DND-41 (cell line): ENCODE measurements at regions not wholly inside any gene's neighbourhood (a gene's known extent, or its start where the extent isn't known, plus 50 kb on each side); places are given as distances from the start of the nearest gene placed in this dataset.

Experiments
- ATAC-seq: fragments of 200-7000 bp; cut with Tn5 transposase; 3 replicates; pipeline ENCODE4 v1.9.1; 2021; ENCODE audit warnings: low read depth; ENCODE audit not compliant: insufficient read depth
- DNase-seq: peaks from one replicate; pipeline ENCODE4 v3.0.0-alpha.2; 2020
- H2AFZ ChIP-seq: 2 replicates; pipeline ENCODE4 v1.6.0; 2012; ENCODE audit warnings: low read depth, low read length
- H3K27ac ChIP-seq: 2 replicates; pipeline ENCODE4 v1.5.1; 2012; ENCODE audit warnings: low read length, inconsistent platforms
- H3K27me3 ChIP-seq: fragments of 200-600 bp; sonication (generic); 2 replicates; pipeline ENCODE4 v1.6.0; 2012; ENCODE audit warnings: low read length, mild to moderate bottlenecking, inconsistent platforms; ENCODE audit not compliant: insufficient read depth, poor library complexity
- H3K36me3 ChIP-seq: 2 replicates; pipeline ENCODE4 v1.5.1; 2012; ENCODE audit warnings: low read length, inconsistent platforms; ENCODE audit not compliant: insufficient read depth
- H3K4me1 ChIP-seq: 2 replicates; pipeline ENCODE4 v1.5.1; 2012; ENCODE audit warnings: mild to moderate bottlenecking, low read length; ENCODE audit not compliant: insufficient read depth
- H3K4me2 ChIP-seq: 2 replicates; pipeline ENCODE4 v1.6.0; 2012; ENCODE audit warnings: mild to moderate bottlenecking, moderate library complexity, low read length, inconsistent platforms; ENCODE audit not compliant: insufficient read depth
- H3K4me3 ChIP-seq, 2 experiments: fragments of 200-600 bp in 1 of 2; shearing (Covaris generic) in 1 of 2; 2 replicates each; pipeline ENCODE4 v1.5.1; 2012 to 2016; ENCODE audit warnings: inconsistent platforms in 2 of 2, low read length in 2 of 2, mild to moderate bottlenecking in 2 of 2, low read depth in 1 of 2, moderate library complexity in 1 of 2
- H3K79me2 ChIP-seq: 2 replicates; pipeline ENCODE4 v1.6.0; 2012; ENCODE audit warnings: low read length, inconsistent platforms; ENCODE audit not compliant: insufficient read depth
- H3K9ac ChIP-seq: 2 replicates; pipeline ENCODE4 v1.6.0; 2012; ENCODE audit warnings: low read depth, mild to moderate bottlenecking, inconsistent platforms, low read length, moderate library complexity
- H3K9me3 ChIP-seq: 2 replicates; pipeline ENCODE4 v1.5.1; 2012; ENCODE audit warnings: low read length, moderate library complexity, mild to moderate bottlenecking, inconsistent platforms; ENCODE audit not compliant: insufficient read depth, severe bottlenecking
- H4K20me1 ChIP-seq: 2 replicates; pipeline ENCODE4 v1.6.0; 2012; ENCODE audit warnings: low read length; ENCODE audit not compliant: insufficient read depth
- CTCF ChIP-seq: IDR thresholded peaks from 2 replicates; pipeline ENCODE4 v1.5.1; 2012; ENCODE audit warnings: borderline replicate concordance, low read length, moderate library complexity, mild to moderate bottlenecking; ENCODE audit not compliant: poor library complexity, severe bottlenecking; ENCODE audit errors: extremely low read depth
- EZH2 ChIP-seq: IDR thresholded peaks from 3 replicates; pipeline ENCODE4 v1.6.1; 2012; ENCODE audit warnings: borderline replicate concordance, low read depth, mild to moderate bottlenecking, moderate library complexity, low read length, inconsistent platforms; ENCODE audit not compliant: severe bottlenecking

- no peak overlapping the region for H3K9ac ChIP-seq
- no peak overlapping the region for H2AFZ ChIP-seq
- no peaks in the 10 kb centered on the region for H3K36me3 ChIP-seq
- DNase-seq (no peak), ATAC-seq (no peak)
- H3K4me1 ChIP-seq = no peaks in the 10 kb centered on the region
- no peaks in the 10 kb centered on the region for H3K9me3 ChIP-seq
- no peak overlapping the region for H3K27ac ChIP-seq
- no peaks in the 10 kb centered on the region for H4K20me1 ChIP-seq
- H3K27me3 ChIP-seq = no peaks in the 10 kb centered on the region
- no peaks in the 10 kb centered on the region for H3K79me2 ChIP-seq
- H3K4me2 ChIP-seq = no peak overlapping the region
- no peak overlapping the region for H3K4me3 ChIP-seq
- TF ChIP-seq CTCF (no peak), EZH2 (no peak)
Measured at GRCh38 chr12:13504074-13504473, 307.5 kb downstream of the EMP1 start.

- H3K9ac ChIP-seq = no peak overlapping the region
- no peak for TF ChIP-seq EZH2
- TF ChIP-seq CTCF = no peak
- H2AFZ ChIP-seq = no peak overlapping the region
- H3K36me3 ChIP-seq = no peaks in the 10 kb centered on the region
- H3K4me3 ChIP-seq = no peak overlapping the region
- DNase-seq = no peak
- no peaks in the 10 kb centered on the region for H3K79me2 ChIP-seq
- ATAC-seq = no peak
- H3K27ac ChIP-seq = no peak overlapping the region
- H4K20me1 ChIP-seq = no peaks in the 10 kb centered on the region
- H3K4me2 ChIP-seq = no peak overlapping the region
- no peaks in the 10 kb centered on the region for H3K4me1 ChIP-seq
- no peaks in the 10 kb centered on the region for H3K9me3 ChIP-seq
- H3K27me3 ChIP-seq = no peaks in the 10 kb centered on the region
Measured at GRCh38 chr12:13503094-13503835, 306.7 kb downstream of the EMP1 start.

- Histone ChIP-seq H3K27me3 (no peaks in the 10 kb centered on the region), H3K4me1 (no peaks in the 10 kb centered on the region), H3K36me3 (no peaks in the 10 kb centered on the region), H3K9me3 (no peaks in the 10 kb centered on the region), H3K4me2 (no peak overlapping the region), H3K27ac (no peak overlapping the region), H3K9ac (no peak overlapping the region), H3K4me3 (no peak overlapping the region), H3K79me2 (no peaks in the 10 kb centered on the region), H4K20me1 (no peaks in the 10 kb centered on the region), H2AFZ (no peak overlapping the region)
- DNase-seq = no peak
- TF ChIP-seq CTCF (no peak), EZH2 (no peak)
- no peak for ATAC-seq
Measured at GRCh38 chr12:13499008-13499407, 302.5 kb downstream of the EMP1 start.
